Spinal cord (tissue), 9 donors: ENCODE measurements at regions not wholly inside any gene's neighbourhood (a gene's known extent, or its start where the extent isn't known, plus 50 kb on each side); places are given as distances from the start of the nearest gene placed in this dataset.
"Not testable (repeated sequence)": the region's sequence is repeated elsewhere in the genome, so short reads cannot be mapped to it uniquely, and the experiment has no call there.

ENCODE experiments used
- DNase-seq, 6 donors: peaks; one replicate each; pipeline versions ENCODE4 v3.0.0 to v3.0.0-alpha.2; 2013 to 2015; ENCODE audit warnings: low spot score in 6 of 6, low read depth in 4 of 6
- H3K27ac ChIP-seq: one replicate; pipeline ENCODE4 v1.5.1; 2013; ENCODE audit warnings: low read depth, low read length, control low read depth
- H3K27me3 ChIP-seq: one replicate; pipeline ENCODE4 v1.6.1; 2013; ENCODE audit warnings: low read length; ENCODE audit not compliant: control insufficient read depth, insufficient read depth
- H3K36me3 ChIP-seq: one replicate; pipeline ENCODE4 v1.6.1; 2013; ENCODE audit warnings: low read length; ENCODE audit not compliant: control insufficient read depth, insufficient read depth
- H3K4me1 ChIP-seq: one replicate; pipeline ENCODE4 v1.6.1; 2013; ENCODE audit warnings: low read length; ENCODE audit not compliant: control insufficient read depth, insufficient read depth
- H3K4me3 ChIP-seq: one replicate; pipeline ENCODE4 v1.5.1; 2013; ENCODE audit warnings: low read depth, low read length, control low read depth
- H3K9me3 ChIP-seq: one replicate; pipeline ENCODE4 v1.6.1; 2013; ENCODE audit warnings: low read length; ENCODE audit not compliant: control insufficient read depth, insufficient read depth
- WGBS: methylation state at CpG from one replicate; pipeline ENCODE4 v1.1.5; 2013; ENCODE audit warnings: missing lambda C conversion rate; ENCODE audit not compliant: insufficient coverage; 5-methylcytosine and 5-hydroxymethylcytosine counted together
- donor health status: healthy.

DNA sequence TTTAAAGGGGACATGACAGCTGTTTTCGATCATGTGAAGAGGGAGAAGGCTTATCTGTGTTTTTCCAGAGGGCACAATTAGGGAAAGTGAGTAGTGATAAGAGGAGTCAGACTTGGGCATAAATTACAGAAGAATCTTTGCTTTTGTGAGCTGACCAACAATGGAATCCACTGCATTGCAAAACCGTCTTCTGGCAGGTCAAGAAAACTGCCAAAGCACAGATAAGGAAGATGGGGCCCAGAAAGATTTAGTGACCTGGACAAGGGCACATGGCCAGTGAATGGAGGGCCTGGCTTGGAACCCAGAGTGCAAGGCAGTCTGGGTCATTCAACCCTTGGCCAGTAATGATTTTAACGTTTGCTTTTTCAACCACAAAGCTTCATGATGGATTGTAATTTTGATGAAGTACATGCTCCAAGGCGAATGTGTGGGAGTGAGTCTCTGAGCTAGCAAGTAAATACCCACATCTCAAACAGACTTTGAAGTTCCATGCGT is 153.2 kb upstream of the MAST4 start:
- Histone ChIP-seq H3K27me3 (no peaks in the 10 kb centered on the region), H3K9me3 (no peaks in the 10 kb centered on the region), H3K27ac (no peak overlapping the region), H3K4me1 (no peaks in the 10 kb centered on the region), H3K36me3 (no peaks in the 10 kb centered on the region), H3K4me3 (no peak overlapping the region)
- DNase-seq, result no peak
- 100% methylated on average over 2 of the region's 5 CpGs for WGBS

DNA sequence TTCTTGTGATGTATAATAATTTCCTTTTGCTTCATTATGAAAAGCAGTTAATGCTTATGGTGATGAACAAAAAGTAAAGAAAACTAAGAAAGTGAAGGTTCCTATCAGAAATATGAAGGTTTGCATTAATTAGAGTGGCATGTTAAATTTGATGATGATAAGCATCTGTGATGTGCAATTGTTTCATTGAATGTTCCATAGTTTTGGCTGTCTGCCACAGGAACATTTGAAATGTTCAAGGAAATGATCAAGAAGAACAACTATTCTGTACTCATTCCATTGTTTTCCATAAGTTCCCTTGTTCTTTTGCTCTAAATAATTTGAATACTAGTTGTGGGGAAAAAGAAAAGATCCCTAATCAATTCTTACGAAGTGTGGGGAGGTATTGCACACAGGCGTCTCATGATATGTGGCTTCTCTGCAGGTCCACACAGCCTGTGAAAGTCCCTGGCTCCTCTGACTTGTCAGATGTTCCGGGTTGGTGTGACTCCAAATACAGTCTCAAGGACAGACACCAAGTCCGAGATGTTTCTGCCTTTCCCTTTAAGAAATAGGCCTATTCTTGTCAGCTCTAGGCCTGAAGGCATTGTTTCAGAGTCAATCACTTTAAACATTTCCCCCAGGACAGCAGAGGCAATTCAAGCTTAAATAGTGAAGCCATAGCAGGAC is 152.6 kb upstream of the MAST4 start:
- WGBS, result 89% methylated on average over 4 of the region's 4 CpGs
- DNase-seq, result no peak

DNA sequence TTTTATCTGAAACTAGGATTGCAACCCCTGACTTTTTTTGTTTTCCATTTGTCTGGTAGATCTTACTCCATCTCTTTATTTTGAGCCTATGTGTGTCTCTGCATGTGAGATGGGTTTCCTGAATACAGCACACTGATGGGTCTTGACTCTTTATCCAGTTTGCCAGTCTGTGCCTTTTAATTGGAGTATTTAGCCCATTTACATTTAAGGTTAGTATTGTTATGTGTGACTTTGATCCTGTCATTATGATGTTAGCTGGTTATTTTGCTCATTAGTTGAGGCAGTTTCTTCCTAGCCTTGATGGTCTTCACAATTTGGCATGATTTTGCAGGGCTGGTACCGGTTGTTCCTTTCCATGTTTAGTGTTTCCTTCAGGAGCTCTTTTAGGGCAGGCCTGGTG is 148.1 kb upstream of the MAST4 start:
- not testable (repeated sequence) for H3K27ac ChIP-seq, H3K4me3 ChIP-seq, H3K36me3 ChIP-seq, H3K4me1 ChIP-seq, H3K27me3 ChIP-seq, DNase-seq, H3K9me3 ChIP-seq
- WGBS, result no CpG with 5 or more reads among the region's 1 CpG

More for the DNA sequence above, 152.6 kb upstream of the MAST4 start:
- H3K9me3 ChIP-seq, result no peaks in the 10 kb centered on the region
- no peak overlapping the region for H3K27ac ChIP-seq
- no peaks in the 10 kb centered on the region for H3K36me3 ChIP-seq
- no peaks in the 10 kb centered on the region for H3K27me3 ChIP-seq
- no peaks in the 10 kb centered on the region for H3K4me1 ChIP-seq
- H3K4me3 ChIP-seq, result no peak overlapping the region

DNA sequence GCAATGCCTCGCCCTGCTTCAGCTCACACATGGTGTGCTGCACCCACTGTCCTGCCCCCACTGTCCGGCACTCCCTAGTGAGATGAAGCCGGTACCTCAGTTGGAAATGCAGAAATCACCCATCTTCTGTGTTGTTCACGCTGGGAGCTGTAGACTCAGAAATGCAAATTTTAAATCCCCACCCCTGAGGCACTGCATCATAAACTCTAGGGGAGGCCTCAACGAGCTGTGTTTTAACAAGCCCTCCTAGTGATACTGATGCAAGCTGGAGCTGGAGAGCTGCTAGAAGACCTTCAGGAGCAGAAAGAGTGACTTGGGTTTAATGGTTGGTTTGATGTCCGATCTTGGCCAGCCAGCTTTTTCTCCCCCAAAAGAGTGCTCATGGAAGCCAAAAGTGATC is 146.0 kb upstream of the MAST4 start:
- Histone ChIP-seq H3K36me3 (no peaks in the 10 kb centered on the region), H3K4me3 (no peak overlapping the region), H3K27ac (no peak overlapping the region), H3K27me3 (no peaks in the 10 kb centered on the region), H3K4me1 (no peaks in the 10 kb centered on the region), H3K9me3 (no peaks in the 10 kb centered on the region)
- WGBS, result 97% methylated on average over 4 of the region's 6 CpGs
- DNase-seq, result no peak

DNA sequence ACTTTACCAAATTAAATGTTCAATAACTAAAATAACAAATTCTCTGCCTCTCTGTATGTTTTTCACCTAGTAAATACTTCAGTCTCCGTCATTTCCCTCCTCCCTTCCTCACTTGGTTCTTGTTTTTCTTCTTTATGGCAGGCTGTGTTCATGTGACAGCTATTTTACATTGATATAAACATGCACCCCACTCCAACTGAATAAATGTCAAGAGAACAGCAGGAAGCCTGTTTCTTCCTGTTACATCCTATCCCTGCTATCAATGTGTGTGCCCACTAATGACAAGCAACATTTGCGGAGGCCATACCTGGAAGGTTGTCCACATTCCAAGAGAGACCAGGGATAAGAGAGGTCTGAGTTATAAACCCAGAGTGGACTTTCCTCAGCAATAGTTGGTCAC is 145.2 kb upstream of the MAST4 start:
- no CpG with 5 or more reads among the region's 2 CpGs for WGBS
- no peak for DNase-seq
- no peaks in the 10 kb centered on the region for H3K36me3 ChIP-seq
- no peak overlapping the region for H3K4me3 ChIP-seq
- H3K4me1 ChIP-seq, result no peaks in the 10 kb centered on the region
- no peaks in the 10 kb centered on the region for H3K27me3 ChIP-seq
- no peaks in the 10 kb centered on the region for H3K9me3 ChIP-seq
- H3K27ac ChIP-seq, result no peak overlapping the region

DNA sequence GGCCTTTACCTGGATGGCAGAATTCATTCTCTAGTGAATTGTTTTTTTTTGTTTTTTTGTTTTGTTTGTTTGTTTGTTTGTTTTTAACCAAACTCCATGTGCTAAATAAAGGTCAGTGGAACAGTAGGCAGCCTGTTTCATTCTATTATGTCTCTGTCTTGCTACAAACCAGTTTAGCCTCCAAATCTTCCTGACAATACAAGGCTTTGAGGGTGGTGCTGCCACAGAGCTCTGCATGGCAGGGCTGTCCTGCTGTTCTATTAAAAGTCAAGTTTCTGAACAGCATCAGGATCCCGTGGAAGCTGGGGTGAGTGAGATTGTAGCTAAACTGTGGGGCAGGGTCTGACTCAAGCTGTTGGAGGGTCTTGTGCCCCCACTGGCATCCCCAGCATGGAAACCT is 144.1 kb upstream of the MAST4 start:
- H3K27me3 ChIP-seq, result no peaks in the 10 kb centered on the region
- H3K4me1 ChIP-seq, result no peaks in the 10 kb centered on the region
- H3K27ac ChIP-seq, result no peak overlapping the region
- H3K36me3 ChIP-seq, result no peaks in the 10 kb centered on the region
- no peak overlapping the region for H3K4me3 ChIP-seq
- H3K9me3 ChIP-seq, result no peaks in the 10 kb centered on the region
- no CpG with 5 or more reads among the region's 1 CpG for WGBS
- no peak for DNase-seq

DNA sequence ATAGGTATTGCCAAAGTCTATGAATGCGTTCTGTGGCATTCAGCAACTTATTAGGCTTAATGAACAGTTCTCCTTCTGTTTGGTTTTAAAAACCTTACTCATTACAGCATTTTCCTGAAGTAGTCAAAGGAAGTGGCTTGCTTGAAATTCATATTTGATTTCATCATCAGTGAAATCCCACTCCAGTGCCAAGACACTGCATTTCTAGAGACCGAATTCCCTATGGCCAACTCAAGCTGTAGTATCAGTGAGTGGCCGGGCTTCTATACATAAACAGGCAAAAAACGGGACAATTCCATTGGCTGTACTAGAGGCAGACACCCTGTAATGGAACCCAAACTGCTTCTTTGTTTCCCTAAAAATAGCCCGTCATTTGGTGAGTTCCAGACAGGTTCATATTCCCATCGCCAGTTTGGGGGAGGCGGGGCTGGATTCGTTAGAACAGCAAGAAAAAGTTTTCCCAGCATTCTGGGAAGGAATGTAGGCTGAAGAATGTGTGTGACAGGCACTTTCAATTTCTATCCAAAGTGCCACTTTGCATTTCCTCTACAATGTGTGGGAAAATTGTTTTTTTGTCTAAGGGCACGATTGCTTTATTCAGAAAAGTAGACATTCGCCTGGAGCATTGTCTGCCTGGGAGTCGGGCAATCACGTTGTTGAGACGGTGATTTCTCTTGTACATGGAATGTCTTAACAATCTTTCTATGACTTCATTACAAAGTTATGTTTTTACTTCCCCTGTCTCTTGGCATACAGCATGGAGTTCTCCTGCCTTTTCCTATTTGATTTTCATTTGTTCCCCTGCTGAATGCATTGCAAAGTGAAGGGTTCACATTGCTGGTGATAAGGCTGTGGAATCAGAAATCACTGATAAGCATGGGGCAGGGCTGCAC is 141.8 kb upstream of the MAST4 start:
- WGBS, result 89% methylated on average over 8 of the region's 13 CpGs
- Histone ChIP-seq H3K27ac (no peak overlapping the region), H3K9me3 (no peaks in the 10 kb centered on the region), H3K4me3 (no peak overlapping the region), H3K4me1 (no peaks in the 10 kb centered on the region), H3K36me3 (no peaks in the 10 kb centered on the region), H3K27me3 (no peaks in the 10 kb centered on the region)
- DNase-seq, result no peak

DNA sequence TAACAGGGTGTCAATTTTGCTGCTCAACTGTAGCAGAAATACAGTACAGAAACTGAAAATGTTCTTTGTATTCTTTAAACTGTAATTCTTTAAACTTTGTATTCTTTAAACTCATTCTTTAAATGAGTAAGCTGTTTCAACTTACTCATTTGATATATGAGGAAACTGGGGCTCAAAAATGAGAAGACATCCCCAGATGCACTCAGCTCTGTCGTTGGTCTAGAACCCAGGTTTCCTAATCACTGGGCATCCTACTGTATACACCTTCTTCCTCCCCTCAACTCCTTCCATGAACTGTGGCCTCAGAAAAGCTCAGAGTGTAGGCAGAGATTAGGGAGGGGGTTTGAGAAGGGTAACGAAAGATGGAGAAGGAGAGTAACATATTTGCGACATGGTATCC is 136.5 kb upstream of the MAST4 start:
- no CpG with 5 or more reads among the region's 3 CpGs for WGBS
- no peaks in the 10 kb centered on the region for H3K9me3 ChIP-seq
- no peak for DNase-seq
- H3K4me3 ChIP-seq, result no peak overlapping the region
- no peaks in the 10 kb centered on the region for H3K27me3 ChIP-seq
- H3K36me3 ChIP-seq, result no peaks in the 10 kb centered on the region
- H3K4me1 ChIP-seq, result no peaks in the 10 kb centered on the region
- H3K27ac ChIP-seq, result no peak overlapping the region

DNA sequence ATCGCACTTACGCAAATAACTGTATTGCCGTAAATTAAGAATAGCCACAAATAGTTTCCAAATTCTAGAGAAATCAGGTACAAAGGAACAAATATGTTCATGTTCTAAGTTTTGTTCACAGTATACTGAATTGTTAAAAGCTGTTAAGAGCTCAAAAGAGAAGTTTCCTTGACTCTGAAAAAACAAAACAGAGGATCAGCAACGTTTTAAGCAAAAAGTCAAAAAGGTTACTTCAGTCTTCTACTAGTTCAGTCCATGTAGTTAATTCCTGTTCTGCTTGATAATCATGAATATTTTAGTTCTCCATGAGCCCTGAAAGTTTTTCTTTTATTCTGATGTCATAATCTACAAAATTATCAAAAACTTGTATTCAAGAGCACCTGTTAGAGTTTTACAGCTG is 128.6 kb upstream of the MAST4 start:
- Histone ChIP-seq H3K4me3 (no peak overlapping the region), H3K4me1 (no peaks in the 10 kb centered on the region), H3K36me3 (no peaks in the 10 kb centered on the region), H3K9me3 (peaks cover 13% of the 10 kb centered on the region), H3K27ac (no peak overlapping the region), H3K27me3 (no peaks in the 10 kb centered on the region)
- no peak for DNase-seq
- WGBS, result no CpG with 5 or more reads among the region's 4 CpGs

DNA sequence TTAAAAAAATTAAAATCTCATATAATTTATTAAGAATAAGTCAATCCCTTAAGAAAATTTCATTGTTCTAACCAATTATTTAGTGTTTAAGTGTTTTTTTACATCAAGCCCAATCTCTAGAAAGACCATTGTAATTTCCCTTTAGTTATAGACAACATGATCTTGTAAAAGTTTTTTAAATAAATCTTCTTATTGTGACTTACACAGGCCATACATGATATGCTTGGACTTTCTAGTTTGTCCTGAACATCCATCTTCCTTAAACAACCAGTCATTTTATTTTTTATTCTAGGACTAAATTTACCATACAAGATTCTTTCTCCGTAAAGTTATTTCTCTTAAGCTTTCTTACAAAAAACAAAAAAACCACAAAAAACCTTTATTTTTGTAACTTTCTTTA is 126.5 kb upstream of the MAST4 start:
- Histone ChIP-seq H3K9me3 (peaks cover 13% of the 10 kb centered on the region), H3K4me3 (no peak overlapping the region), H3K27ac (no peak overlapping the region), H3K27me3 (no peaks in the 10 kb centered on the region), H3K4me1 (no peaks in the 10 kb centered on the region), H3K36me3 (no peaks in the 10 kb centered on the region)
- no peak for DNase-seq
- WGBS, result no CpG with 5 or more reads among the region's 1 CpG
